ENCODE measurements at regions not wholly inside any gene's neighbourhood (a gene's known extent, or its start where the extent isn't known, plus 50 kb on each side); places are given as distances from the start of the nearest gene placed in this dataset.

DNA sequence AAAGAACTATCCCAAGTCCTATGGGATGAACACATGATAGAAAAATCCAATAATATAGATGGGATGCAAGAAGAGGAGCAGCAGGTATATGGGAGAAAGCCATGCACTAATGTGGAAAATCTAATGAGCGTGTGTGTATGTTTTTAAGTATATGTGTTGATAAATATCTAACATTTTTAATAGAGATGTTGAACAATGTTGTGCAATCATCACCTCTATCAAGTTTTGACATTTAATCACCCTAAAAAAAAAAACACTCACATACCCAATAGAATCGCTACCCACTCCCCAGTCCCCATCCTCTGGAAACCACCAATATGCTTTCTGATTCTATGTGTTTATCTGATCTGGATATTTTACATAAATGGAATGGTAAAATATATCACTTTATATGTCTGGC lies 983.7 kb downstream of the SUCLG1 start:
- TF ChIP-seq EZH2 (IDR thresholded peaks at IDR 0.05; ENCODE audit: borderline replicate concordance, control insufficient read depth, low read depth, low read length) (no peak), SREBF2 (IDR thresholded peaks at IDR 0.05; ENCODE audit: low read length) (no peak), CHD1 (IDR thresholded peaks at IDR 0.05; ENCODE audit: low read depth, low read length) (no peak), NFYA (IDR thresholded peaks at IDR 0.05; ENCODE audit: borderline replicate concordance, low read depth, low read length) (no peak), RBBP5 (conservative IDR thresholded peaks at IDR 0.05) (no peak), POU2F2 (IDR thresholded peaks at IDR 0.05; ENCODE audit: borderline replicate concordance, low read depth, low read length) (no peak), RFX5 (IDR thresholded peaks at IDR 0.05; ENCODE audit: low read depth, low read length) (no peak), CBX3 (IDR thresholded peaks at IDR 0.05; ENCODE audit: borderline replicate concordance, low read depth) (no peak), SIN3A (IDR thresholded peaks at IDR 0.05; ENCODE audit: low read depth, low read length) (no peak), ATF3 (IDR thresholded peaks at IDR 0.05; ENCODE audit: borderline replicate concordance, extremely low read depth, low read depth, low read length) (no peak), FOXM1 (IDR thresholded peaks at IDR 0.05; ENCODE audit: low read depth, low read length) (no peak), MAX (IDR thresholded peaks at IDR 0.05; ENCODE audit: low read depth, low read length) (no peak)
- TF ChIP-seq, protein P1, sequence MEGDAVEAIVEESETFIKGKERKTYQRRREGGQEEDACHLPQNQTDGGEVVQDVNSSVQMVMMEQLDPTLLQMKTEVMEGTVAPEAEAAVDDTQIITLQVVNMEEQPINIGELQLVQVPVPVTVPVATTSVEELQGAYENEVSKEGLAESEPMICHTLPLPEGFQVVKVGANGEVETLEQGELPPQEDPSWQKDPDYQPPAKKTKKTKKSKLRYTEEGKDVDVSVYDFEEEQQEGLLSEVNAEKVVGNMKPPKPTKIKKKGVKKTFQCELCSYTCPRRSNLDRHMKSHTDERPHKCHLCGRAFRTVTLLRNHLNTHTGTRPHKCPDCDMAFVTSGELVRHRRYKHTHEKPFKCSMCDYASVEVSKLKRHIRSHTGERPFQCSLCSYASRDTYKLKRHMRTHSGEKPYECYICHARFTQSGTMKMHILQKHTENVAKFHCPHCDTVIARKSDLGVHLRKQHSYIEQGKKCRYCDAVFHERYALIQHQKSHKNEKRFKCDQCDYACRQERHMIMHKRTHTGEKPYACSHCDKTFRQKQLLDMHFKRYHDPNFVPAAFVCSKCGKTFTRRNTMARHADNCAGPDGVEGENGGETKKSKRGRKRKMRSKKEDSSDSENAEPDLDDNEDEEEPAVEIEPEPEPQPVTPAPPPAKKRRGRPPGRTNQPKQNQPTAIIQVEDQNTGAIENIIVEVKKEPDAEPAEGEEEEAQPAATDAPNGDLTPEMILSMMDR (IDR thresholded peaks at IDR 0.05 in 2 of 3, conservative IDR thresholded peaks at IDR 0.05 in 1 of 3; ENCODE audit: control insufficient read depth in 2 of 3, extremely low read depth in 1 of 3, insufficient read depth in 1 of 3, low read depth in 3 of 3, low read length in 3 of 3) = no peak
